CD4-positive, alpha-beta memory T cell (primary cell): ENCODE measurements at regions not wholly inside any gene's neighbourhood (a gene's known extent, or its start where the extent isn't known, plus 50 kb on each side); places are given as distances from the start of the nearest gene placed in this dataset.

Experiments used
- CTCF ChIA-PET: fragments of 350-600 bp; sonication (Branson Sonifier 250); formaldehyde crosslinking; loops from one replicate; lab custom pipeline; 2021; ENCODE audit warnings: inconsistent platforms; ENCODE audit not compliant: partially characterized antibody; lab: Charles Lee
- POLR2A ChIA-PET: fragments of 350-600 bp; sonication (Branson Sonifier 250); formaldehyde crosslinking; loops from one replicate; lab custom pipeline; 2021; ENCODE audit not compliant: partially characterized antibody; lab: Charles Lee
- DNase-seq, 5 donors: peaks; one replicate each; pipeline versions ENCODE4 v3.0.0 to v3.0.0-alpha.2; 2020 to 2022; ENCODE audit warnings: mixed read lengths in 1 of 5
- H3K27ac ChIP-seq: one replicate; pipeline ENCODE4 v1.7.0; 2013; ENCODE audit warnings: low read depth, low read length
- H3K27me3 ChIP-seq: 2 replicates; pipeline ENCODE4 v1.7.0; 2013; ENCODE audit warnings: mild to moderate bottlenecking, low read length, moderate library complexity; ENCODE audit not compliant: insufficient read depth
- H3K36me3 ChIP-seq: 2 replicates; pipeline ENCODE4 v1.7.0; 2013; ENCODE audit warnings: mild to moderate bottlenecking, low read length, moderate library complexity; ENCODE audit not compliant: insufficient read depth
- H3K4me1 ChIP-seq: 2 replicates; pipeline ENCODE4 v1.7.0; 2013; ENCODE audit warnings: mild to moderate bottlenecking, low read length, moderate library complexity; ENCODE audit not compliant: insufficient read depth
- H3K4me3 ChIP-seq, 2 donors: one replicate each; pipeline ENCODE4 v1.7.0; 2013; ENCODE audit warnings: low read length in 2 of 2, mild to moderate bottlenecking in 1 of 2
- H3K9me3 ChIP-seq, 2 donors: one replicate each; pipeline ENCODE4 v1.7.0; 2013; ENCODE audit warnings: low read length in 2 of 2, control low read depth in 1 of 2; ENCODE audit not compliant: control insufficient read depth in 1 of 2
- H3K27ac Mint-ChIP-seq, 7 donors: one replicate each; pipeline ENCODE4 v1.8.0; 2020 to 2021; ENCODE audit warnings: mixed read lengths in 7 of 7, mild to moderate bottlenecking in 6 of 7, inconsistent platforms in 3 of 7, moderate library complexity in 3 of 7
- H3K27me3 Mint-ChIP-seq, 2 donors: one replicate each; pipeline ENCODE4 v1.8.0; 2020 to 2021; ENCODE audit warnings: mixed read lengths in 2 of 2
- H3K36me3 Mint-ChIP-seq, 2 donors: one replicate each; pipeline ENCODE4 v1.8.0; 2020 to 2021; ENCODE audit warnings: mixed read lengths in 2 of 2, inconsistent platforms in 1 of 2, mild to moderate bottlenecking in 1 of 2
- H3K4me1 Mint-ChIP-seq, 4 donors: one replicate each; pipeline ENCODE4 v1.8.0; 2020 to 2021; ENCODE audit warnings: mixed read lengths in 4 of 4, mild to moderate bottlenecking in 1 of 4
- H3K4me3 Mint-ChIP-seq, 8 donors: one replicate each; pipeline ENCODE4 v1.8.0; 2020 to 2021; ENCODE audit warnings: mixed read lengths in 8 of 8, mild to moderate bottlenecking in 7 of 8, moderate library complexity in 6 of 8, inconsistent platforms in 3 of 8
- H3K9me3 Mint-ChIP-seq, 8 donors: one replicate each; pipeline ENCODE4 v1.8.0; 2020 to 2021; ENCODE audit warnings: mixed read lengths in 8 of 8, mild to moderate bottlenecking in 5 of 8, inconsistent platforms in 3 of 8, moderate library complexity in 1 of 8
- intact Hi-C: fragments of 100-400 bp; cut with micrococcal nuclease; formaldehyde crosslinking; loops from one replicate; pipeline ENCODE4 v1.15.1; 2023

DNA sequence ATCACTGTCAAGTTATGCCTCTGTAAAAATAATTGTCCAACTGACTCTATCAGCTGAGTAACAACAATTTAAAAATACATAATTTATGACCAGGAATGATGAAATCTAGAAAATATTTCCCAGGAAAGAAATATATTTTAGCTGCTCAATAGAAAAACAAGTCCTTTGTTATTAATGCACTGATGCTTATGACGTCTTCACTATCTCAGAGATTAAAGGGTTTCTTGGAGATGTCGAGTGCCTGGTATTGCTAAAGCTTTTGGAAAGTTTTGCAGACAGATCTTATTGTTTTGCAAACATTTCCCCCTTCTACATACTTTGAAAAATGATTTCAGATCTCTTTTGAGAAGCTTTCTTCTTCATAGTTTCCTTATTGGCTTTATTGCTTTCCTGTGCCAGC lies 154.6 kb upstream of the RPS6KA3 start:
- Mint-ChIP-seq H3K9me3 (peaks cover 0 to 2% (median 0%) of the 10 kb centered on the region in 8 donors), H3K27me3 (no peaks in the 10 kb centered on the region), H3K27ac (peak overlapping the region in 3 of 7 donors; percentile 7 to 57 (median 30)), H3K36me3 (no peaks in the 10 kb centered on the region), H3K4me1 (peaks cover 10 to 18% (median 16%) of the 10 kb centered on the region in 4 donors), H3K4me3 (no peak overlapping the region)
- intact Hi-C loops: no loop called here
- no peak overlapping the region for H3K27ac ChIP-seq
- H3K4me3 ChIP-seq: no peak overlapping the region
- peaks cover 14% of the 10 kb centered on the region for H3K4me1 ChIP-seq
- CTCF ChIA-PET: no interaction called here
- POLR2A ChIA-PET: interaction anchor here (0.7 kb wide), 1 partner anchor 10 kb away, joined by 3 read pairs; no protein-coding TSS in a partner anchor
- H3K27me3 ChIP-seq: no peaks in the 10 kb centered on the region
- no peak for DNase-seq
- no peaks in the 10 kb centered on the region for H3K36me3 ChIP-seq
- no peaks in the 10 kb centered on the region for H3K9me3 ChIP-seq

DNA sequence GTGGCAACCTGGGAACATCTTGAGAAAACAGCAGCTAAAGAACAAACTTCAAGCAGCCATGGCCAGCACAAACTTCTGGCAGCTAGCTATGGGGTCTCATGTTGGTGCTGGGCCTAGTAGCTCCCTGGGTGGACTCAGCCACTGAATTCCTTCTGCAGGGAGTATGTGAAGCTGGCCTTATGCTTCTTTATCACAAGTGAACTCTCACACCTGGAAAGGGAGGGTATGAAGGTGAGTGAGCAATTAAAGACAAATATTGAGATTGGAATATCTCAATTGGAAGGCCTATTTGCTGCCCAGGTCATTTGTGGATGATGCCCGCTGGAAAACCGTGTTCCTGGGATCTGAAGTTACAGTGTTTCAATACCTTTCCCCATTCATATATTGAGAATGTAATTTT lies 153.3 kb upstream of the RPS6KA3 start:
- peak overlapping the region in 3 of 7 donors; percentile 5 to 81 (median 29) for H3K27ac Mint-ChIP-seq

DNA sequence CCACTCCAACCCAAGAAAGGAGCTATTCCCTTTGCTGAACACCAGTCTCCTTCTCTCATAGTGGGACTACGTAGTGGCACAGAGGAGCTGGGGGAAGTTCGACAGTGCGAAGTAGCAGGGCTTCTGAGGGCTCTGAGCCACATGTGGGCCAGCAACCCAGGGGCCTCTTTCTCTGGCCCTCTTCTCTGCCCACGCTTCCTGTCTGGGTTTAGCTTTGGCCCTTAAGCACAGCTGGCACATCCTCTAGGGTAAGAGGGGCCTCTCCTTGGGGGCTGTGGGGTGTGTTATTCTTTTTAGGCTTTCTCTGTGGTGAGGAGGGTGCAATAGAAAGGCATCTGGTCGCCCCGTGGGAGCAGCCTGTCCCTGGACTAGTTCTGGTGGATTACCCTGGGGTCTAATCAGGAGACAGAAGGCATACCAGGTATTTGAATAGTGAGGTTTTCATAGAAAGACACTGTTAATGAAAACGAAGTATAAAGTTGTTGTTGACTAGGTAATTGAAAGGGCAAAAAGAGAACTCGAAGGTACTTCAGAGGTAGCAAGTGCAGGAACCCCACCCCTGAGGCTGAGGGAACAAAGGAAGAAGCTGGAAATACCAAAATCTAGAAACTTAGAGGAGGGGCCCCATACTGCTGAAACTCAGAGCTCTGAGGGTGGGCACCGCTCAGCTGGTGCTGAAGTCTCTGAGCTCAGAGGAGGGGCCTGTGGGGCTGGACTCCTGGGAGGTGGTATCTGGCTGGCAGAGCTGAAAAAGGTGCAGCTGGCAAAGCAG lies 151.9 kb upstream of the RPS6KA3 start:
- no peaks in the 10 kb centered on the region for H3K27me3 Mint-ChIP-seq
- Histone ChIP-seq H3K9me3 (no peaks in the 10 kb centered on the region), H3K36me3 (no peaks in the 10 kb centered on the region), H3K4me1 (peaks cover 29% of the 10 kb centered on the region), H3K27ac (no peak overlapping the region), H3K4me3 (no peak overlapping the region), H3K27me3 (no peaks in the 10 kb centered on the region)
- H3K9me3 Mint-ChIP-seq: peaks cover 0 to 5% (median 0%) of the 10 kb centered on the region in 8 donors
- H3K36me3 Mint-ChIP-seq: no peaks in the 10 kb centered on the region
- ChIA-PET POLR2A (interaction anchor here (1.1 to 2.2 kb wide), 2 partner anchors 19 to 152 kb away, joined by 5 to 8 read pairs; partner anchors contain the start of gene RPS6KA3), CTCF (interaction anchor here (0.6 kb wide), 1 partner anchor 887 kb away, joined by 3 read pairs; no protein-coding TSS in a partner anchor)
- peak overlapping the region; percentile 43 to 91 (median 51) for H3K27ac Mint-ChIP-seq
- peaks cover 19 to 33% (median 28%) of the 10 kb centered on the region in 4 donors for H3K4me1 Mint-ChIP-seq
- no peak for DNase-seq
- intact Hi-C loops: no loop called here
- H3K4me3 Mint-ChIP-seq: peak overlapping the region in 5 of 8 donors; percentile 35 to 71 (median 55)

More for the DNA sequence above, 153.3 kb upstream of the RPS6KA3 start:
- Mint-ChIP-seq H3K9me3 (peaks cover 0 to 5% (median under 1%) of the 10 kb centered on the region in 8 donors), H3K4me3 (no peak overlapping the region), H3K36me3 (no peaks in the 10 kb centered on the region), H3K27me3 (no peaks in the 10 kb centered on the region), H3K4me1 (peaks cover 10 to 18% (median 17%) of the 10 kb centered on the region in 4 donors)
- H3K4me3 ChIP-seq: no peak overlapping the region
- no peaks in the 10 kb centered on the region for H3K27me3 ChIP-seq
- no peaks in the 10 kb centered on the region for H3K9me3 ChIP-seq
- no peak for DNase-seq
- peaks cover 14% of the 10 kb centered on the region for H3K4me1 ChIP-seq
- intact Hi-C loops: no loop called here
- no peaks in the 10 kb centered on the region for H3K36me3 ChIP-seq
- H3K27ac ChIP-seq: no peak overlapping the region
- CTCF ChIA-PET: no interaction called here
- POLR2A ChIA-PET: interaction anchor here (2.2 kb wide), 1 partner anchor 18 kb away, joined by 8 read pairs; no protein-coding TSS in a partner anchor

- Mint-ChIP-seq H3K36me3 (no peaks in the 10 kb centered on the region), H3K27ac (peak overlapping the region in 3 of 7 donors; percentile 57 to 75 (median 75)), H3K4me3 (no peak overlapping the region), H3K9me3 (peaks cover 0 to 6% (median 1%) of the 10 kb centered on the region in 8 donors), H3K27me3 (no peaks in the 10 kb centered on the region), H3K4me1 (peaks cover 26 to 58% (median 39%) of the 10 kb centered on the region in 4 donors)
- no peaks in the 10 kb centered on the region for H3K27me3 ChIP-seq
- no peak overlapping the region for H3K4me3 ChIP-seq
- no peak for DNase-seq
- H3K36me3 ChIP-seq: no peaks in the 10 kb centered on the region
- no peak overlapping the region for H3K27ac ChIP-seq
- H3K9me3 ChIP-seq: no peaks in the 10 kb centered on the region
- peaks cover 49% of the 10 kb centered on the region for H3K4me1 ChIP-seq
- intact Hi-C loops: no loop called here
- POLR2A ChIA-PET: interaction anchor here (1.0 to 3.4 kb wide), 4 partner anchors 21 to 151 kb away, joined by 3 to 21 read pairs (median 8); partner anchors contain the start of gene RPS6KA3
- CTCF ChIA-PET: interaction anchor here (0.8 to 1.8 kb wide), 3 partner anchors 9 to 162 kb away, joined by 3 to 6 read pairs (median 5); no protein-coding TSS in a partner anchor
Measured at GRCh38 chrX:20414762-20415445, 148.2 kb upstream of the RPS6KA3 start.

DNA sequence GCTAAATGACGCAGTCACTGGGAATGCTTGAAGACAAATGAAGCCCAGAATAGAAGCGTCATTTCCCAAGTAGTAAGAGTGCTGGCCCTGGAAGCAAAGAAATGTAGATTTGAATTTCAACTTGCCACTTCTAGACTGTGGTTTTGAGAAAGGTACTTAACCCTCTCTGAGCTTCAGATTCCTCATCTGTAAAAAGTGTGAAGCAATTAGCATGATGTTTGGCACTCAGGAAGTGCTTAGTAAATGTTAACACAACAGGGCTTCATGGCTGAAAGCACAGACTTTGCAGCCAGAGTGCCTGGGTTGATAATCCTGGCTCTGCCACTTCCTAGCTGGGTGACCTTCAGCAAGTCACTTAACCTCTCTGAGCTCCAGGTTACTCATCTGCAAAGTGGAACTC lies 147.4 kb upstream of the RPS6KA3 start:
- no peaks in the 10 kb centered on the region for H3K36me3 Mint-ChIP-seq
- H3K9me3 ChIP-seq: no peaks in the 10 kb centered on the region
- H3K4me3 Mint-ChIP-seq: peak overlapping the region in 3 of 8 donors; percentile 21 to 49 (median 43)
- H3K36me3 ChIP-seq: no peaks in the 10 kb centered on the region
- DNase-seq: no peak
- H3K4me3 ChIP-seq: no peak overlapping the region
- intact Hi-C loops: no loop called here
- H3K27me3 ChIP-seq: no peaks in the 10 kb centered on the region
- peaks cover 24 to 54% (median 37%) of the 10 kb centered on the region in 4 donors for H3K4me1 Mint-ChIP-seq
- H3K9me3 Mint-ChIP-seq: peaks cover 0 to 6% (median 1%) of the 10 kb centered on the region in 8 donors
- no peaks in the 10 kb centered on the region for H3K27me3 Mint-ChIP-seq
- peak overlapping the region in 5 of 7 donors; percentile 30 to 96 (median 59) for H3K27ac Mint-ChIP-seq
- POLR2A ChIA-PET: interaction anchor here (1.4 to 3.4 kb wide), 3 partner anchors 22 to 150 kb away, joined by 3 to 21 read pairs (median 11); no protein-coding TSS in a partner anchor
- peaks cover 47% of the 10 kb centered on the region for H3K4me1 ChIP-seq
- no peak overlapping the region for H3K27ac ChIP-seq
- CTCF ChIA-PET: interaction anchor here (0.8 to 1.8 kb wide), 4 partner anchors 10 to 162 kb away, joined by 3 to 6 read pairs (median 4); no protein-coding TSS in a partner anchor

GRCh38 chrX:20412871-20413486 lies 146.3 kb upstream of the RPS6KA3 start:
- peak overlapping the region; percentile 51 for H3K27ac ChIP-seq
- CTCF ChIA-PET: interaction anchor here (1.0 to 1.8 kb wide), 3 partner anchors 16 to 159 kb away, joined by 3 to 4 read pairs (median 4); no protein-coding TSS in a partner anchor
- peak overlapping the region; percentile 64 to 86 (median 74) for H3K4me3 Mint-ChIP-seq
- no peaks in the 10 kb centered on the region for H3K36me3 ChIP-seq
- peak overlapping the region; percentile 84 to 96 (median 93) for H3K27ac Mint-ChIP-seq
- no peaks in the 10 kb centered on the region for H3K36me3 Mint-ChIP-seq
- POLR2A ChIA-PET: interaction anchor here (0.9 to 3.4 kb wide), 9 partner anchors 9 to 160 kb away, joined by 3 to 21 read pairs (median 4); partner anchors contain the start of gene RPS6KA3
- peaks cover 0 to 6% (median 1%) of the 10 kb centered on the region in 8 donors for H3K9me3 Mint-ChIP-seq
- H3K4me3 ChIP-seq: peak overlapping the region in 1 of 2 donors; percentile 24
- peak; percentile 68 to 77 (median 72) for DNase-seq
- peaks cover 36% of the 10 kb centered on the region for H3K4me1 ChIP-seq
- H3K27me3 Mint-ChIP-seq: no peaks in the 10 kb centered on the region
- intact Hi-C loops: no loop called here
- H3K9me3 ChIP-seq: no peaks in the 10 kb centered on the region
- H3K4me1 Mint-ChIP-seq: peaks cover 20 to 44% (median 28%) of the 10 kb centered on the region in 4 donors
- no peaks in the 10 kb centered on the region for H3K27me3 ChIP-seq
